ENCODE measurements at regions not wholly inside any gene's neighbourhood (a gene's known extent, or its start where the extent isn't known, plus 50 kb on each side); places are given as distances from the start of the nearest gene placed in this dataset.
"Not testable (repeated sequence)": the region's sequence is repeated elsewhere in the genome, so short reads cannot be mapped to it uniquely, and the experiment has no call there.

GRCh38 chr20:25859649-25860530 lies 163.2 kb upstream of the ZNF337 start:
- H3K27ac ChIP-seq (ENCODE audit: low read length): no peak overlapping the region
- TF ChIP-seq CTCF (IDR thresholded peaks at IDR 0.05; ENCODE audit: low read depth, low read length): no peak
- H3K36me3 ChIP-seq (replicated peaks; ENCODE audit: low read depth, low read length): no peaks in the 10 kb centered on the region
- H3K4me2 ChIP-seq (ENCODE audit: low read length): no peak overlapping the region
- H2AFZ ChIP-seq (ENCODE audit: low read depth, low read length): no peak overlapping the region
- H3K4me1 ChIP-seq (ENCODE audit: low read length): 0 out of 2 replicates have a peak, but pooled peaks cover 2% of the 10 kb centered on the region
- H3K9me3 ChIP-seq (ENCODE audit: insufficient read depth, low read length): no peaks in the 10 kb centered on the region
- H4K20me1 ChIP-seq (ENCODE audit: insufficient read depth, low read length): no peaks in the 10 kb centered on the region
- no peaks in the 10 kb centered on the region for H3K27me3 ChIP-seq (ENCODE audit: low read depth, low read length)
- no peak overlapping the region for H3K4me3 ChIP-seq (ENCODE audit: low read length)
- H3K9ac ChIP-seq (ENCODE audit: low read length): no peak overlapping the region
- no peaks in the 10 kb centered on the region for H3K79me2 ChIP-seq (ENCODE audit: low read length)

- no peak overlapping the region for H3K4me3 ChIP-seq (ENCODE audit: low read length)
- H4K20me1 ChIP-seq (ENCODE audit: insufficient read depth, low read length): no peaks in the 10 kb centered on the region
- H2AFZ ChIP-seq (ENCODE audit: low read depth, low read length): no peak overlapping the region
- TF ChIP-seq CTCF (IDR thresholded peaks at IDR 0.05; ENCODE audit: low read depth, low read length): no peak
- no peak for TF ChIP-seq EZH2phosphoT487 (IDR thresholded peaks at IDR 0.05; ENCODE audit: low read depth)
- H3K4me2 ChIP-seq (ENCODE audit: low read length): no peak overlapping the region
- H3K9me3 ChIP-seq (ENCODE audit: insufficient read depth, low read length): no peaks in the 10 kb centered on the region
- H3K27ac ChIP-seq (ENCODE audit: low read length): no peak overlapping the region
- H3K4me1 ChIP-seq (ENCODE audit: low read length): 0 out of 2 replicates have a peak, but pooled peaks cover 2% of the 10 kb centered on the region
- no peaks in the 10 kb centered on the region for H3K79me2 ChIP-seq (ENCODE audit: low read length)
- H3K9ac ChIP-seq (ENCODE audit: low read length): no peak overlapping the region
- no peaks in the 10 kb centered on the region for H3K27me3 ChIP-seq (ENCODE audit: low read depth, low read length)
- no peaks in the 10 kb centered on the region for H3K36me3 ChIP-seq (replicated peaks; ENCODE audit: low read depth, low read length)
Observed at GRCh38 chr20:25858495-25859425, 162.1 kb upstream of the ZNF337 start.

GRCh38 chr20:25857091-25857788 lies 160.6 kb upstream of the ZNF337 start:
- H3K27ac ChIP-seq (ENCODE audit: low read length); H3K4me1 ChIP-seq (ENCODE audit: low read length); H4K20me1 ChIP-seq (ENCODE audit: insufficient read depth, low read length); H3K4me2 ChIP-seq (ENCODE audit: low read length); H3K27me3 ChIP-seq (ENCODE audit: low read depth, low read length); H3K4me3 ChIP-seq (ENCODE audit: low read length); H3K36me3 ChIP-seq (replicated peaks; ENCODE audit: low read depth, low read length); H3K9me3 ChIP-seq (ENCODE audit: insufficient read depth, low read length); H2AFZ ChIP-seq (ENCODE audit: low read depth, low read length); H3K9ac ChIP-seq (ENCODE audit: low read length); H3K79me2 ChIP-seq (ENCODE audit: low read length): not testable (repeated sequence)

- Histone ChIP-seq H3K4me3 (ENCODE audit: low read length) (no peak overlapping the region), H3K9ac (ENCODE audit: low read length) (no peak overlapping the region), H3K36me3 (replicated peaks; ENCODE audit: low read depth, low read length) (no peaks in the 10 kb centered on the region), H3K27me3 (ENCODE audit: low read depth, low read length) (no peaks in the 10 kb centered on the region), H3K27ac (ENCODE audit: low read length) (no peak overlapping the region), H3K79me2 (ENCODE audit: low read length) (no peaks in the 10 kb centered on the region), H3K9me3 (ENCODE audit: insufficient read depth, low read length) (no peaks in the 10 kb centered on the region), H2AFZ (ENCODE audit: low read depth, low read length) (no peak overlapping the region), H3K4me2 (ENCODE audit: low read length) (no peak overlapping the region), H4K20me1 (ENCODE audit: insufficient read depth, low read length) (no peaks in the 10 kb centered on the region), H3K4me1 (ENCODE audit: low read length) (no peaks in the 10 kb centered on the region)
- no peak for TF ChIP-seq EZH2phosphoT487 (IDR thresholded peaks at IDR 0.05; ENCODE audit: low read depth)
- TF ChIP-seq CTCF (IDR thresholded peaks at IDR 0.05; ENCODE audit: low read depth, low read length): no peak
Observed at GRCh38 chr20:25856256-25856884, 159.7 kb upstream of the ZNF337 start.

GRCh38 chr20:25855451-25856156 lies 159.0 kb upstream of the ZNF337 start:
- not testable (repeated sequence) for H3K9ac ChIP-seq (ENCODE audit: low read length); H3K4me1 ChIP-seq (ENCODE audit: low read length); H3K27me3 ChIP-seq (ENCODE audit: low read depth, low read length)

GRCh38 chr20:25854666-25855065 lies 158.0 kb upstream of the ZNF337 start:
- H2AFZ ChIP-seq (ENCODE audit: low read depth, low read length); H3K4me2 ChIP-seq (ENCODE audit: low read length); H3K4me3 ChIP-seq (ENCODE audit: low read length); H3K36me3 ChIP-seq (replicated peaks; ENCODE audit: low read depth, low read length); H4K20me1 ChIP-seq (ENCODE audit: insufficient read depth, low read length); H3K27ac ChIP-seq (ENCODE audit: low read length); H3K9ac ChIP-seq (ENCODE audit: low read length); H3K27me3 ChIP-seq (ENCODE audit: low read depth, low read length); H3K9me3 ChIP-seq (ENCODE audit: insufficient read depth, low read length); H3K4me1 ChIP-seq (ENCODE audit: low read length); H3K79me2 ChIP-seq (ENCODE audit: low read length): not testable (repeated sequence)

More at GRCh38 chr20:25855451-25856156, 159.0 kb upstream of the ZNF337 start:
- not testable (repeated sequence) for H2AFZ ChIP-seq (ENCODE audit: low read depth, low read length); H3K27ac ChIP-seq (ENCODE audit: low read length); H4K20me1 ChIP-seq (ENCODE audit: insufficient read depth, low read length); H3K79me2 ChIP-seq (ENCODE audit: low read length); H3K9me3 ChIP-seq (ENCODE audit: insufficient read depth, low read length); H3K4me2 ChIP-seq (ENCODE audit: low read length); H3K4me3 ChIP-seq (ENCODE audit: low read length); H3K36me3 ChIP-seq (replicated peaks; ENCODE audit: low read depth, low read length)

Measured in OCI-LY3 (cell line).